IPS-NIHi11 (cell line): ENCODE measurements at regions not wholly inside any gene's neighbourhood (a gene's known extent, or its start where the extent isn't known, plus 50 kb on each side); places are given as distances from the start of the nearest gene placed in this dataset.
A peak's percentile ranks its signal among the peaks of the same experiment; 100 is the strongest.

Experiments used
- DNase-seq: peaks from one replicate; pipeline ENCODE4 v3.0.0; 2012; ENCODE audit warnings: mixed read lengths, low spot score

GRCh38 chr3:111244760-111245159 lies 173.1 kb downstream of the NECTIN3 start:
- DNase-seq: no peak

GRCh38 chr3:111246967-111247760 lies 175.5 kb downstream of the NECTIN3 start:
- DNase-seq: peak; percentile 8

GRCh38 chr3:111248406-111248805 lies 176.8 kb downstream of the NECTIN3 start:
- no peak for DNase-seq

- DNase-seq: no peak
Observed at GRCh38 chr3:111249421-111249820, 177.8 kb downstream of the NECTIN3 start.

GRCh38 chr3:111252779-111253178 lies 181.2 kb downstream of the NECTIN3 start:
- peak; percentile 52 for DNase-seq

- DNase-seq: no peak
Observed at GRCh38 chr3:111253733-111254132, 182.1 kb downstream of the NECTIN3 start.

- DNase-seq: no peak
Observed at GRCh38 chr3:111260878-111261277, 189.3 kb downstream of the NECTIN3 start.

GRCh38 chr3:111269777-111270176 lies 198.2 kb downstream of the NECTIN3 start:
- no peak for DNase-seq

- peak; percentile 19 for DNase-seq
Observed at GRCh38 chr3:111277226-111277625, 205.6 kb downstream of the NECTIN3 start.

GRCh38 chr3:111278959-111279358 lies 207.3 kb downstream of the NECTIN3 start:
- no peak for DNase-seq

- no peak for DNase-seq
Observed at GRCh38 chr3:111282024-111282423, 210.4 kb downstream of the NECTIN3 start.

GRCh38 chr3:111283165-111283564 lies 211.5 kb downstream of the NECTIN3 start:
- no peak for DNase-seq

- DNase-seq: no peak
Observed at GRCh38 chr3:111284503-111285183, 213.0 kb downstream of the NECTIN3 start.

- DNase-seq: no peak
Observed at GRCh38 chr3:111285184-111285538, 213.5 kb downstream of the NECTIN3 start.

GRCh38 chr3:111285694-111286093 lies 214.1 kb downstream of the NECTIN3 start:
- no peak for DNase-seq

GRCh38 chr3:111286746-111287145 lies 215.1 kb downstream of the NECTIN3 start:
- DNase-seq: no peak

- DNase-seq: no peak
Observed at GRCh38 chr3:111292117-111292516, 220.5 kb downstream of the NECTIN3 start.

- no peak for DNase-seq
Observed at GRCh38 chr3:111299192-111299615, 227.6 kb downstream of the NECTIN3 start.

GRCh38 chr3:111301238-111301798 lies 229.7 kb downstream of the NECTIN3 start:
- DNase-seq: no peak

GRCh38 chr3:111302063-111302462 lies 230.4 kb downstream of the NECTIN3 start:
- DNase-seq: no peak

GRCh38 chr3:111303760-111304159 lies 232.1 kb downstream of the NECTIN3 start:
- DNase-seq: no peak

- no peak for DNase-seq
Observed at GRCh38 chr3:111307676-111308075, 234.3 kb upstream of the CD96 start.

GRCh38 chr3:111311126-111311525 lies 230.9 kb upstream of the CD96 start:
- DNase-seq: no peak
